Osteocyte (in vitro differentiated cells): ENCODE measurements at regions not wholly inside any gene's neighbourhood (a gene's known extent, or its start where the extent isn't known, plus 50 kb on each side); places are given as distances from the start of the nearest gene placed in this dataset.

Experiments used
- DNase-seq: peaks from one replicate; pipeline ENCODE4 v3.0.0; 2021; ENCODE audit warnings: mixed read lengths; ENCODE audit not compliant: unreplicated experiment; ENCODE audit errors: extremely low spot score
- H3K27ac Mint-ChIP-seq: one replicate; pipeline ENCODE4 v1.8.0; 2021; ENCODE audit warnings: mild to moderate bottlenecking, mixed read lengths; ENCODE audit not compliant: unreplicated experiment
- H3K27me3 Mint-ChIP-seq: one replicate; pipeline ENCODE4 v1.8.0; 2021; ENCODE audit warnings: mixed read lengths; ENCODE audit not compliant: unreplicated experiment
- H3K36me3 Mint-ChIP-seq: one replicate; pipeline ENCODE4 v1.8.0; 2021; ENCODE audit warnings: mixed read lengths; ENCODE audit not compliant: unreplicated experiment
- H3K4me1 Mint-ChIP-seq: one replicate; pipeline ENCODE4 v1.8.0; 2021; ENCODE audit warnings: mixed read lengths; ENCODE audit not compliant: unreplicated experiment
- H3K4me3 Mint-ChIP-seq: one replicate; pipeline ENCODE4 v1.8.0; 2021; ENCODE audit warnings: mild to moderate bottlenecking, moderate library complexity, mixed read lengths; ENCODE audit not compliant: unreplicated experiment
- H3K9me3 Mint-ChIP-seq: one replicate; pipeline ENCODE4 v1.8.0; 2021; ENCODE audit warnings: mixed read lengths; ENCODE audit not compliant: unreplicated experiment
- CTCF ChIP-seq: fragments of 200-600 bp; sonication (generic); IDR thresholded peaks from 2 replicates; pipeline ENCODE4 v1.5.0; 2021; ENCODE audit warnings: antibody characterized with exemption, mild to moderate bottlenecking, moderate library complexity

- no peak for TF ChIP-seq CTCF
- Mint-ChIP-seq H3K27ac (no peak overlapping the region), H3K27me3 (no peaks in the 10 kb centered on the region), H3K9me3 (no peaks in the 10 kb centered on the region), H3K36me3 (no peaks in the 10 kb centered on the region), H3K4me3 (no peak overlapping the region), H3K4me1 (peaks cover 8% of the 10 kb centered on the region)
- DNase-seq, result no peak
Observed at GRCh38 chr12:91349476-91349875, 166.9 kb upstream of the DCN start.

GRCh38 chr12:91347481-91348214 lies 165.0 kb upstream of the DCN start:
- H3K36me3 Mint-ChIP-seq, result no peaks in the 10 kb centered on the region
- no peaks in the 10 kb centered on the region for H3K9me3 Mint-ChIP-seq
- no peak overlapping the region for H3K4me3 Mint-ChIP-seq
- TF ChIP-seq CTCF, result no peak
- DNase-seq, result no peak
- no peaks in the 10 kb centered on the region for H3K27me3 Mint-ChIP-seq
- no peak overlapping the region for H3K27ac Mint-ChIP-seq
- H3K4me1 Mint-ChIP-seq, result peaks cover 8% of the 10 kb centered on the region

GRCh38 chr12:91346827-91347226 lies 164.2 kb upstream of the DCN start:
- no peak for TF ChIP-seq CTCF
- Mint-ChIP-seq H3K4me1 (peaks cover 12% of the 10 kb centered on the region), H3K27me3 (no peaks in the 10 kb centered on the region), H3K27ac (no peak overlapping the region), H3K36me3 (no peaks in the 10 kb centered on the region), H3K9me3 (no peaks in the 10 kb centered on the region), H3K4me3 (no peak overlapping the region)
- DNase-seq, result no peak

GRCh38 chr12:91344408-91344807 lies 161.8 kb upstream of the DCN start:
- H3K27me3 Mint-ChIP-seq, result no peaks in the 10 kb centered on the region
- no peaks in the 10 kb centered on the region for H3K36me3 Mint-ChIP-seq
- H3K9me3 Mint-ChIP-seq, result no peaks in the 10 kb centered on the region
- no peak for DNase-seq
- peaks cover 17% of the 10 kb centered on the region for H3K4me1 Mint-ChIP-seq
- no peak overlapping the region for H3K27ac Mint-ChIP-seq
- no peak for TF ChIP-seq CTCF
- H3K4me3 Mint-ChIP-seq, result no peak overlapping the region

- no peaks in the 10 kb centered on the region for H3K36me3 Mint-ChIP-seq
- H3K27ac Mint-ChIP-seq, result no peak overlapping the region
- H3K9me3 Mint-ChIP-seq, result no peaks in the 10 kb centered on the region
- H3K27me3 Mint-ChIP-seq, result no peaks in the 10 kb centered on the region
- no peak for DNase-seq
- H3K4me3 Mint-ChIP-seq, result no peak overlapping the region
- H3K4me1 Mint-ChIP-seq, result peaks cover 22% of the 10 kb centered on the region
- TF ChIP-seq CTCF, result no peak
Observed at GRCh38 chr12:91343010-91343409, 160.4 kb upstream of the DCN start.
